ENCODE measurements at regions not wholly inside any gene's neighbourhood (a gene's known extent, or its start where the extent isn't known, plus 50 kb on each side); places are given as distances from the start of the nearest gene placed in this dataset.

DNA sequence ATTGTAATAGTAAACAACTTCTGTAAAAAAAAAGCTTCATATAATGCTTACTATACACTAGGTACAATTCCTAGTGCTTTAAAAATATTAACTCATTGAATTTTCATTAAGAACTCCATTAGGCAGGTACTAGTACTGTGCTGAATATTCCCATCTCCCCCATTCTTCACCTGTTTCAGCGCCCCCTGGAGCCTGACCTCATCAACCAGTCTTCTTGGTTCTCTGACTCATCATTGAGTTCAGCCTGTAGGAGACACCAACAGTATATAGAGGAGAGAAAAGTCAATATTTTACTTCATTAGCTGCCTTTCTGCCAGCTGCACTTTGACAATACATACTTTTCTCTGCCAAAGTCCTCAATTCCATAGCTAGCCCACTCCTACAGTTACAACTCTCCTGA, 1009.9 kb upstream of the KLHL29 start:
- Histone ChIP-seq H3K4ac (ENCODE audit: low read length) (no peak overlapping the region), H4K91ac (ENCODE audit: low read depth, low read length, poor library complexity) (no peak overlapping the region), H3K9me3 (replicated peaks in 1 of 2; ENCODE audit: control insufficient read depth in 2 of 2, insufficient read depth in 1 of 2, low read depth in 1 of 2, low read length in 2 of 2) (no peaks in the 10 kb centered on the region), H2AK5ac (ENCODE audit: low read depth, low read length) (no peak overlapping the region), H3K23ac (ENCODE audit: low read depth, low read length, poor library complexity) (no peak overlapping the region), H3K27me3 (ENCODE audit: control insufficient read depth in 3 of 3, insufficient read depth in 3 of 3, low read depth in 1 of 3, low read length in 3 of 3) (no peaks in the 10 kb centered on the region), H2BK120ac (ENCODE audit: low read depth, low read length) (no peak overlapping the region), H3K27ac (replicated peaks; ENCODE audit: low read length) (no peak overlapping the region), H2AFZ (ENCODE audit: low read length) (no peak overlapping the region), H2BK12ac (ENCODE audit: low read length) (no peak overlapping the region), H3K4me3 (ENCODE audit: low read length in 2 of 2) (no peak overlapping the region), H3K4me2 (ENCODE audit: insufficient read depth, low read length, poor library complexity, severe bottlenecking) (no peak overlapping the region), H3K36me3 (replicated peaks in 1 of 2; ENCODE audit: control insufficient read depth in 2 of 2, insufficient read depth in 2 of 2, low read length in 2 of 2) (no peaks in the 10 kb centered on the region), H3K14ac (ENCODE audit: low read length) (no peak overlapping the region), H3K18ac (ENCODE audit: low read length) (no peak overlapping the region), H2BK5ac (ENCODE audit: low read length) (no peak overlapping the region), H2BK15ac (ENCODE audit: low read length) (no peak overlapping the region), H3K79me1 (ENCODE audit: low read depth, low read length) (no peaks in the 10 kb centered on the region), H3K9ac (ENCODE audit: low read depth, low read length, poor library complexity) (no peak overlapping the region), H4K8ac (ENCODE audit: low read depth, low read length) (no peak overlapping the region), H3K4me1 (ENCODE audit: control insufficient read depth in 2 of 2, insufficient read depth in 1 of 2, low read depth in 1 of 2, low read length in 2 of 2) (peaks cover 0 to 4% of the 10 kb centered on the region in 2 donors)
- no peak for DNase-seq (ENCODE audit: low spot score)
- no CpG with 5 or more reads among the region's 1 CpG for WGBS, 2 donors (ENCODE audit: extremely low coverage in 2 of 2, insufficient read length in 2 of 2, insufficient replicate concordance in 1 of 2)

DNA sequence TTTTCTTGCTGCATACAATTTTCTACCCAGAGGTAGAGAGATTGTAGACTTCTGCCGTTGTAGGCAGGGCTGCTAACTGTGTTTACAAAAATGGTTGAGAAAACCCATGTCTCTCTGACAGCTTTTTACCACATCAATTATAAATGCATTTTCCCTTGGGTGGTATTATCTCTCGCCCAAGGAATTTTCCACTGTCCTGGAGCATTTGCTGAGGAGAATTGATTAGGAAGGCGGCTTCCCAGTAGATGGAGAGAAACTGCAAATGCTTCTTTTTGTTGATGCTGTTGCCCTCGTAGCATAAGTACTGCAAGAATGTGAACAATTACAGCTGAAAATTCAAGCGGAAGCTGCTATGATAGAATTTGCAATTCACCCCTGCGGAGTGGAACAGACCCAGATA, 1007.7 kb upstream of the KLHL29 start:
- Histone ChIP-seq H3K27ac (replicated peaks; ENCODE audit: low read length) (no peak overlapping the region), H2BK5ac (ENCODE audit: low read length) (no peak overlapping the region), H3K4me3 (ENCODE audit: low read length in 2 of 2) (no peak overlapping the region), H2BK120ac (ENCODE audit: low read depth, low read length) (no peak overlapping the region), H3K14ac (ENCODE audit: low read length) (no peak overlapping the region), H4K8ac (ENCODE audit: low read depth, low read length) (no peak overlapping the region), H3K4ac (ENCODE audit: low read length) (no peak overlapping the region), H2BK15ac (ENCODE audit: low read length) (no peak overlapping the region), H2BK12ac (ENCODE audit: low read length) (no peak overlapping the region), H3K9ac (ENCODE audit: low read depth, low read length, poor library complexity) (no peak overlapping the region), H3K27me3 (ENCODE audit: control insufficient read depth in 3 of 3, insufficient read depth in 3 of 3, low read depth in 1 of 3, low read length in 3 of 3) (no peaks in the 10 kb centered on the region), H4K91ac (ENCODE audit: low read depth, low read length, poor library complexity) (no peak overlapping the region), H3K18ac (ENCODE audit: low read length) (no peak overlapping the region), H3K23ac (ENCODE audit: low read depth, low read length, poor library complexity) (no peak overlapping the region), H2AK5ac (ENCODE audit: low read depth, low read length) (no peak overlapping the region), H3K4me1 (ENCODE audit: control insufficient read depth in 2 of 2, insufficient read depth in 1 of 2, low read depth in 1 of 2, low read length in 2 of 2) (peaks cover 0 to 4% of the 10 kb centered on the region in 2 donors), H3K79me1 (ENCODE audit: low read depth, low read length) (no peaks in the 10 kb centered on the region), H3K9me3 (replicated peaks in 1 of 2; ENCODE audit: control insufficient read depth in 2 of 2, insufficient read depth in 1 of 2, low read depth in 1 of 2, low read length in 2 of 2) (no peaks in the 10 kb centered on the region), H2AFZ (ENCODE audit: low read length) (no peak overlapping the region), H3K4me2 (ENCODE audit: insufficient read depth, low read length, poor library complexity, severe bottlenecking) (no peak overlapping the region), H3K36me3 (replicated peaks in 1 of 2; ENCODE audit: control insufficient read depth in 2 of 2, insufficient read depth in 2 of 2, low read length in 2 of 2) (no peaks in the 10 kb centered on the region)
- no peak for DNase-seq (ENCODE audit: low spot score)
- WGBS, 2 donors (ENCODE audit: extremely low coverage in 2 of 2, insufficient read length in 2 of 2, insufficient replicate concordance in 1 of 2), result no CpG with 5 or more reads among the region's 6 CpGs

DNA sequence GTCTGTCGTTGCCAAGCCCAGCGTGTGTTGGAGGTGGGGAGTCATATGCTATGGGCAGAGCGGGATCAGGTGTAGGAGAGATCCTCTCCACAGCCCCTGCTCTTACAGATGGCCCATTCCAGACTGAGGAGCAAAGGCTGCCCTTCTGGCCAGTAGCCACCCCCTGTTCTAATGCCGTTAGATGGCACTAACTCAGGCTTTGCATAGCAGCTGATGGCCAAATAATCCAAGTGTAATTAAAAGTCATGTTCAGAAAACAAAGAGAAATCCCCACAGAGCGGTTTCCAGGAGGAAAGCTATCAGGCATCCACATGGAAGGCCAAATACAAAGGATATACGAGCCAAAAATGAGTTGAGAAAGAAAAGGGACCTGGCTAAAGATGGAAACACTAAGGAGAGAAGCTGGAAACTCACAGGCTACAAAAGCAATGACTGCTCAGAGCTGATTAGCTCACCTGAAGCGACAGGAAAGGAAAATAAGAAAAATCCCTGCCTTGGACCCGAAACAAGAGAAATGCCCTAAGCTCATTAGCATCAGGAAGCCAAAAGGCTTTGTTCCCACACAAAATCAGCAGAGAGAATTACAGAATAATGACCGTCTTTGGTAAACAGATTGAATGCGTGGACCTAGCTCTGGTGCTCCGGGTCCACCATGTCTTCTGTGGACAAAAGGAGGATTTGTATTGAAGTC, 1002.4 kb upstream of the KLHL29 start:
- Histone ChIP-seq H3K27ac (replicated peaks; ENCODE audit: low read length) (peak overlapping the region; percentile 45), H3K4me3 (ENCODE audit: low read length in 2 of 2) (no peak overlapping the region), H3K14ac (ENCODE audit: low read length) (no peak overlapping the region), H2BK120ac (ENCODE audit: low read depth, low read length) (no peak overlapping the region), H2AK5ac (ENCODE audit: low read depth, low read length) (no peak overlapping the region), H2BK12ac (ENCODE audit: low read length) (no peak overlapping the region), H3K18ac (ENCODE audit: low read length) (no peak overlapping the region), H3K27me3 (ENCODE audit: control insufficient read depth in 3 of 3, insufficient read depth in 3 of 3, low read depth in 1 of 3, low read length in 3 of 3) (no peaks in the 10 kb centered on the region), H3K4ac (ENCODE audit: low read length) (no peak overlapping the region), H2BK5ac (ENCODE audit: low read length) (no peak overlapping the region), H2AFZ (ENCODE audit: low read length) (no peak overlapping the region), H3K79me1 (ENCODE audit: low read depth, low read length) (no peaks in the 10 kb centered on the region), H3K9ac (ENCODE audit: low read depth, low read length, poor library complexity) (no peak overlapping the region), H3K4me1 (ENCODE audit: control insufficient read depth in 2 of 2, insufficient read depth in 1 of 2, low read depth in 1 of 2, low read length in 2 of 2) (peaks cover 0 to 3% of the 10 kb centered on the region in 2 donors), H3K9me3 (replicated peaks in 1 of 2; ENCODE audit: control insufficient read depth in 2 of 2, insufficient read depth in 1 of 2, low read depth in 1 of 2, low read length in 2 of 2) (no peaks in the 10 kb centered on the region), H2BK15ac (ENCODE audit: low read length) (no peak overlapping the region), H4K8ac (ENCODE audit: low read depth, low read length) (no peak overlapping the region), H3K4me2 (ENCODE audit: insufficient read depth, low read length, poor library complexity, severe bottlenecking) (peak overlapping the region; percentile 24), H4K91ac (ENCODE audit: low read depth, low read length, poor library complexity) (no peak overlapping the region), H3K36me3 (replicated peaks in 1 of 2; ENCODE audit: control insufficient read depth in 2 of 2, insufficient read depth in 2 of 2, low read length in 2 of 2) (no peaks in the 10 kb centered on the region), H3K23ac (ENCODE audit: low read depth, low read length, poor library complexity) (no peak overlapping the region)
- DNase-seq (ENCODE audit: low spot score), result peak; percentile 58
- WGBS, 2 donors (ENCODE audit: extremely low coverage in 2 of 2, insufficient read length in 2 of 2, insufficient replicate concordance in 1 of 2), result no CpG with 5 or more reads among the region's 11 CpGs

DNA sequence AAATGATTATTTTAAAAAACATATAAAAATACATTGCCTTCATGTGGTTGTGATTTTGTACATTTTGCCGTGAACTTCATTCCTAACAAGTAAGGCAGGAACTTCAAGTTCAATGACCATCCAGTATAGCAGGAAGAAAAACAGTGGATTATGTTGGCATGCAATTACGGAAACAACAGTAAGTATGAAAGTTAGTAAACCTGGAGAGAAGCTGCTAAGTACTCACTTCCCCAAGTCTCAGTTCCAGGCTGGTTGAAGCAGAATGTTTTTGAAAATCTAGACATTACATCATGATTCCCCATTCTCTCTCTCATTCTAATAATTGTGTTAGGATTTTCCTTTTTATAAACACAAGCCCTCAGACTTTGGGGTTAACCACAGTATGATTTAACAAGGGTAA, 987.1 kb upstream of the KLHL29 start:
- no peak overlapping the region for H3K27ac ChIP-seq (replicated peaks; ENCODE audit: low read length)
- no peaks in the 10 kb centered on the region for H3K27me3 ChIP-seq (ENCODE audit: control insufficient read depth in 3 of 3, insufficient read depth in 3 of 3, low read depth in 1 of 3, low read length in 3 of 3)
- H3K9me3 ChIP-seq (replicated peaks in 1 of 2; ENCODE audit: control insufficient read depth in 2 of 2, insufficient read depth in 1 of 2, low read depth in 1 of 2, low read length in 2 of 2), result no peaks in the 10 kb centered on the region
- no peak overlapping the region for H2BK120ac ChIP-seq (ENCODE audit: low read depth, low read length)
- no peak overlapping the region for H4K8ac ChIP-seq (ENCODE audit: low read depth, low read length)
- H2BK12ac ChIP-seq (ENCODE audit: low read length), result no peak overlapping the region
- no peak for DNase-seq (ENCODE audit: low spot score)
- H3K4me2 ChIP-seq (ENCODE audit: insufficient read depth, low read length, poor library complexity, severe bottlenecking), result no peak overlapping the region
- no peak overlapping the region for H2BK15ac ChIP-seq (ENCODE audit: low read length)
- no peak overlapping the region for H3K9ac ChIP-seq (ENCODE audit: low read depth, low read length, poor library complexity)
- H3K4me1 ChIP-seq (ENCODE audit: control insufficient read depth in 2 of 2, insufficient read depth in 1 of 2, low read depth in 1 of 2, low read length in 2 of 2), result peaks cover 0 to 6% of the 10 kb centered on the region in 2 donors
- H3K23ac ChIP-seq (ENCODE audit: low read depth, low read length, poor library complexity), result no peak overlapping the region
- no CpG with 5 or more reads among the region's 2 CpGs for WGBS, 2 donors (ENCODE audit: extremely low coverage in 2 of 2, insufficient read length in 2 of 2, insufficient replicate concordance in 1 of 2)
- no peak overlapping the region for H4K91ac ChIP-seq (ENCODE audit: low read depth, low read length, poor library complexity)
- H3K4ac ChIP-seq (ENCODE audit: low read length), result no peak overlapping the region
- H3K4me3 ChIP-seq (ENCODE audit: low read length in 2 of 2), result no peak overlapping the region
- H3K18ac ChIP-seq (ENCODE audit: low read length), result no peak overlapping the region
- no peak overlapping the region for H2AK5ac ChIP-seq (ENCODE audit: low read depth, low read length)
- no peak overlapping the region for H2AFZ ChIP-seq (ENCODE audit: low read length)
- no peaks in the 10 kb centered on the region for H3K79me1 ChIP-seq (ENCODE audit: low read depth, low read length)
- no peaks in the 10 kb centered on the region for H3K36me3 ChIP-seq (replicated peaks in 1 of 2; ENCODE audit: control insufficient read depth in 2 of 2, insufficient read depth in 2 of 2, low read length in 2 of 2)
- H3K14ac ChIP-seq (ENCODE audit: low read length), result no peak overlapping the region
- no peak overlapping the region for H2BK5ac ChIP-seq (ENCODE audit: low read length)
